Activated T-cell treated with anti-CD3 and anti-CD28 coated beads, Interleukin-2, amount 50 U/mL, for 1 hour (primary cell): ENCODE measurements at regions not wholly inside any gene's neighbourhood (a gene's known extent, or its start where the extent isn't known, plus 50 kb on each side); places are given as distances from the start of the nearest gene placed in this dataset.
A peak's percentile ranks its signal among the peaks of the same experiment; 100 is the strongest.

Experiments
- DNase-seq: peaks from one replicate; pipeline ENCODE4 v3.0.0-alpha.2; 2020

DNA sequence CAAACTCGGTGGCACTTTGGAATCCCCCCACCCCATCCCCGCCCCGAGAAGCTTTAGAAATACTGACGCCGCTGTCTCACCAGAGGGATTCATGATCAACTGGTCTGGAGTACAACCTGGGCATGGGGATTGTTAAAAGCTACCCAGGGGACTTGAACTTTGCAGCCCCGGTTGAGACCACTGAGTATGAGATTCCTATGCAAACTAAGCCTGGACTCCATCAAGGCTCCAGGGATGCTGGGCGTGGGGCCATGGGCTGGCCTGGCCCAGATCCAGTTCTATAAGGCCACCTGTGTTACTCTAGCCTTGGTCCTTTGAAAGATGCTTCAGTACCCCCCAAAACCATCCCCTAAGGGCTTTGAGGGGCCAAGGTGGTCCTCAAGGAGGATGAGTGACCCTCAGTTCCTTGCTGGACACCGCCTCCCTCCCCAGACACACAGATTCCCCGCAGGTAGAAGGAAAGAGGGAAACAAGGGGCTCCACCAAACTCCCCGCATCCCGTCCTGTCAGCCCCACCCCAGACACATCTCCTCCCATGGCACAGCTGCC lies 68.5 kb downstream of the MRPL36 start:
- no peak for DNase-seq

DNA sequence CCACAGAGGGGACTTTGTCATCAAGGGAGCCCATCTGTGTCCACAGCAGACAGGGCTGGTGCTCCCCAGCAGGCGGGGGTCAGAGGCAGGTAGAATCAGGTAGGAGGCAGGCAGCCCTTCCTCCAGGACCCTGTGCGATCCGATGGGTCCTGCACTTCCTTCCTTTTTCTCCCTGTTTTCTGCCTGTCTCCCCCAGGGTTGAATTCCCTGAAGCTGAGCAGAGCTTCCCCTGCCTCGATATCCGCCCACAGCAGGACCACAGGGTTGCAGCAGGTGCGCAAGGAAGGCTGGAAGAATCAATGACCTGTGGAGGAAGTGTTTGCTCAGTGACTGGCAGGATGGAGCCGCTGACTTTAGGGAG lies 69.2 kb downstream of the MRPL36 start:
- DNase-seq = no peak

DNA sequence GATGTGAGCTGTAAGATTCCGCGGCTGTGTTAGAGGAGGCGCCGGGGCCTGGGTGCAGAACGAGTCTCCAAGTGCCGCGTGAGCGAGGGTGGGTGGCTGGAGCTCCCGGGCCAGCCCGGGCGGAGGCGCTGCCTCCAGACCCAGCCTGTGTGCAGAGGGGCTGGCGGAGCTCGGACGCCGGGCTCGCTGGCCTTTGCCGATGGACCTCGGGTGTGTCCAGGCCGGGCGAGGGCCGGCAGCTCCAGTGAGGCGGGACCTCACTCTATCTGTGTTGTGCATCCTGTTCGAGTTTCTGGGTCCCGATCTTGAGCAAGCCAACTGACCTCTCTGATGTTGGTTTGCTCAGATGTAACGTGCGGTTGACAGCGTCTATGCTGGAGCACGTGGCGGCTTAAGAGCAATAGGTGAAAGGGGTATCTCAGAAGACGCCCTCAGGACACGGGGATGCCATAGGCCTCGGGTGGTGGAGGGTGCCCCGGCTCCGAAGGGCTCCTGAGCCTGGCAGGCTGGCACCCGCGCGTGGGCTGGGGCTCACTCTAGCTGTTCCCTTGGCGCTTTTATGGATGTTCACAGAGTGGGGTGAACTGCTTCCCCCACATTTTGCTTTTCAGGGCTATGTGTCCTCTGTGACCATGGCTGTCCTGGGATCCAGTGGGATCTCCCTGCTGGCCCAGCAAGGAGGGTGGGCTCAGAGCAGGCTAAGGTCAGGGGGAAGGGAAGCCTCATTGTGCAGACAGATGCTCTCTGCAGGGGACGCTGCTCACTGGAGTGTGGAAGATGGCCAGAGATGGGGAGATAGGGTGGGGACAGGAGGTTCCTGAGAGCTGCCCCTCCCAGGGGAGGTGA lies 69.8 kb downstream of the MRPL36 start:
- DNase-seq = no peak

GRCh38 chr5:1728846-1729245 lies 70.8 kb downstream of the MRPL36 start:
- DNase-seq = no peak

DNA sequence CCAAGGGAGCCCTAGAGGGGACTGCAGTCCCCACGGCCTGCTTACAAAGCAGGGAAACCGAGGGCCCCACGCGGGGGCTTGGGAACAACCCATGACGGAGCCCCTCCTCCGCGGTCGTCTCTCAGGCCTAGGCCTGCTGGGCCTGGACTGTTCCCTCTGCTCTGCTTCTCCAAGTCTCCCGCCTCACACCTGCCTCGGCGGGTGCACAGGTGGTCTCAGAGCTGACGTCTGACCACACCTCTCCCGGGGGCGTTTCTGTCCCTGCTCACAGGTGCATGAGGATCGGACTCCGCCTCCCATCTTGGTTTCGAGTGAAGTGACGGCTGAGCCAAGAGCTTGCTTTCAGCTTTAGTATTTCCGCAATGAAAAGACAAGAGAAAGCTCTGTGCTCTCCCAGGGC lies 72.1 kb downstream of the MRPL36 start:
- DNase-seq = no peak

DNA sequence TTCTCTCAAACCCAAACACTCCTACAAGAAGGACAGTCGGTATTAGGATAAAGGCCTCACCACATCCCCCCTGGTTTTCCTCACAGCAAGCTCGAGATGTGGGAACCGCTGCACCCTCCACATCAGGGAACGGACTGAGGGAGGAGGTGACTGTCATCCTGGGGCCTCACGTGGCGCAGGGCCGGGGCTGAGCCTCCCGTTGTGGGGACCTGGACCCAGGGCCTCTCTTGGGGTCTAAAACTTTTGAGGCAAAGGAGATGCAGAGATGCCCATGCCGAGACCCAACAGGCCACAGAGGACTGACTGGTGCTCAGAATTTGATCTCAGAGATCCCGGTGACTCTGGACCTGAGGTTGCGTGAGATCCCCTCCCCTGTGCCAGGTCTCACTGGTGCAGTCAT lies 72.7 kb downstream of the MRPL36 start:
- no peak for DNase-seq

DNA sequence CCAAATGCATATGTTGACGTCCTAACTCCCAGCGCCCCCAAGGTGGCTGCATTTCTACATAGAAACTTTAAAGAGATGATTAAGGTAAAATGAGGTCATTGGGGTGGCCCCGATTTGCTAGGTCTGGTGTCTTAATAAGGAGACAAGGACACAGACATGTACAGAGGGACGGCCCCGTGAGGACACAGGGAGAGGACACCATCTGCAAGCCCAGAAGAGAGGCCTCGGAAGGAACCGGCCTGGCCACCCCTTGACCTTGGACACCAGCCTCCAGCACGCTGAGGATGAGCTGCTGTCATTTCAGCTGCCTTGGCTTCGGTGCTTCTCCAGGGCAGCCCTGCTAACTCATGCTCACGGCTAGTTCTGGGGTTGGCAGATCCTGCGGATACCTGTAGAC lies 73.2 kb downstream of the MRPL36 start:
- no peak for DNase-seq

DNA sequence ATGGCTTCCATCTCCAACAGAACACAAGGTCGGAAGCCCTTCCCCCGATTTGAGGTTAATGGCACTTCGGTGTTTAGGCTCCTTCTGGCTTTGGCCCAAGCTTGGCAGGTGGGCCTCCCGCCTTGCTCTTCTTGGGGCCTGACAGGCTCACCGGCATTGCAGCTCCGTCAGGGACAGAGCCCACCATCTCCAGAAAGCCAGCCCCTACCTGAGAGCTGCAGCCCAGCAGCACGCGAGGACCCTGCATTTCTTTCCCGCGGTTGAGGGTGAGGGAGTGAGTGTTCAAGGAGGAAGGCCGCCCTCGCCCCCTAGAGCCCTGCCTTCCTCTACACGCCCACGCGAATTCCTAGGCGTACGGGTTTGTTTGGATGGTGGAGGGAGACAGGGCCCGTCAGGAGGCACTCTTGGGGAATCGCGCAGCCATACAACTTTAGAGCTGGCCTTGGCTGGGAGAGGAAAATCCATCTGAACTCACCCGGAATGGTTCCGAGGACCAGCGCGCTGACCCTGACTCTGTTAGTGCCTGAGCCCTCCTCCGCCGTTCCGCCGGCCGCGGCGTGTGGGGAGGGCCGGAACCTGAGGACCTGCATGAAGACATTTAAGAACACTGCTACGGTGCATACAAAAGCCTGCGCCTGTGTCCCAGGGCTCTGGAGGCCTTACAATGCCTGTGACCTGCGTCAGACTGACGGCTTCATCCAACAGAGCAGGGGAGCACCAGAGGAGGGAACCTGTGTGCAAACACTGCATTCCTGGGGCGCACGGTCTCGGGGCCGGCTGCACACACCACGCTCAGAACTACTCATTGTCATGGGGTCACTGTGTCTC lies 73.8 kb downstream of the MRPL36 start:
- DNase-seq = no peak

GRCh38 chr5:1724822-1725602 lies 74.6 kb downstream of the MRPL36 start:
- DNase-seq = no peak

DNA sequence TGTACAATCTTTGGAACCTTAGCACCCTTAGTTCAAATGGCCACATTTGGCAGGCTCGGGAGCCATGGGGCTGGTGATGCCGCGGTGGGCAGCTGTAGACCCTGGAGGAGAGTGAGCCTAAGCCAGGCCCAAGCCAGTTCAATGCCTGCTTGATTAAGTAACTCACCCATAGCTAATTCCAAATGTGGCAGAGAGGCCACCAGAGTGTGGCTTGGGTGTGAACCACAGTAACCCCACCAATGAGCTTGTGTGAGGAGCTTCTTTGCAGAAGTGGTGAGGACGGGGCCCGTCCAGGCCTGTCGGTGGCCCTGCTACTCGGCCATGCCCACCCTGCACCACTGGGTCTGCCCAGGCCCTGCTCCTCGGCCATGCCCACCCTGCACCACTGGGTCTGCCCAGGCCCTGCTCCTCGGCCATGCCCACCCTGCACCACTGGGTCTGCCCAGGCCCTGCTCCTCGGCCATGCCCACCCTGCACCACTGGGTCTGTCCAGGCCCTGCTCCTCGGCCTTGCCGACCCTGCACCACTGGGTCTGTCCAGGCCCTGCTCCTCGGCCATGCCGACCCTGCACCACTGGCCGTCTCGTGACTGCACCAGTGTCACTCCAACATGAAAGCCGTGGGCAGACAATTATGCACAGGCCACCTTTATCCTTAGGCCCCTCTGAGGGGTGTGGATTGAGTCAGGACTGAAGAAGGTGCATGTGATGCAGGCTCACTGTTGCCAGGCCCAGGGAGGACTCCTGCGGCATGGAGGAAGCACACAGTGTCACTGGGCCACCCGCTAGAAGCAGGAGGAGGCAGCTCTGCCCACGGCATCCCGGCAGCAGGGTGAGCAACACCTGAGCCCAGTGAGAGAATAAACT lies 75.4 kb downstream of the MRPL36 start:
- no peak for DNase-seq

GRCh38 chr5:1723476-1723875 lies 76.2 kb downstream of the MRPL36 start:
- DNase-seq = no peak

GRCh38 chr5:1722877-1723276 lies 76.8 kb downstream of the MRPL36 start:
- no peak for DNase-seq

GRCh38 chr5:1720396-1721110 lies 79.1 kb downstream of the MRPL36 start:
- DNase-seq = no peak

DNA sequence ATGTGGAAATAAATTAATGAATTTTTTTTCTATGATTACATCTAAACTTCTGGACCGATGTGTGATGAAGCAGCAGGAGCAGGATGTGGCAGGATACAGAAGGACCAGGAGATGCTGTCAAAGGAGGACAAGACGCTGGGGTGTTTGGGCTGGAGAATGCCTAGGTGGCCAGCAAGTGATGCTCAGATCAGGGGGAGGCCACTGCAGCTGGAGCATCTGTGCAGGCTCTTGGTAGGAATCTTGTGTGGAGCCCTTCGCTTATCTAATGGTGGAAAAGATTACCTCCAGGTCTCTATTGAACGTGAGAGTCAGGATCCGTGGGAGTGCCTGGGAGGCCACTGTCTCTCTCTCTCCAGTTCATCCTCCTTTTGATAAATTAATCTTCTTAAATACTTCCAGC lies 79.8 kb downstream of the MRPL36 start:
- DNase-seq = no peak

- DNase-seq = no peak
Observed at GRCh38 chr5:1718669-1719068, 81.0 kb downstream of the MRPL36 start.

DNA sequence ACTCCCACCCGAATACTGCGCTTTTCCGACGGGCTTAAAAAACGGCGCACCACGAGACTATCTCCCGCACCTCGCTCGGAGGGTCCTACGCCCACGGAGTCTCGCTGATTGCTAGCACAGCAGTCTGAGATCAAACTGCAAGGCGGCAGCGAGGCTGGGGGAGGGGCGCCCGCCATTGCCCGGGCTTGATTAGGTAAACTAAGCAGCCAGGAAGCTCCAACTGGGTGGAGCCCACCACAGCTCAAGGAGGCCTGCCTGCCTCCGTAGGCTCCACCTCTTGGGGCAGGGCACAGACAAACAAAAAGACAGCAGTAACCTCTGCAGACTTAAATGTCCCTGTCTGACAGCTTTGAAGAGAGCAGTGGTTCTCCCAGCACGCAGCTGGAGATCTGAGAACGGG lies 89.5 kb downstream of the MRPL36 start:
- peak; percentile 42 for DNase-seq

DNA sequence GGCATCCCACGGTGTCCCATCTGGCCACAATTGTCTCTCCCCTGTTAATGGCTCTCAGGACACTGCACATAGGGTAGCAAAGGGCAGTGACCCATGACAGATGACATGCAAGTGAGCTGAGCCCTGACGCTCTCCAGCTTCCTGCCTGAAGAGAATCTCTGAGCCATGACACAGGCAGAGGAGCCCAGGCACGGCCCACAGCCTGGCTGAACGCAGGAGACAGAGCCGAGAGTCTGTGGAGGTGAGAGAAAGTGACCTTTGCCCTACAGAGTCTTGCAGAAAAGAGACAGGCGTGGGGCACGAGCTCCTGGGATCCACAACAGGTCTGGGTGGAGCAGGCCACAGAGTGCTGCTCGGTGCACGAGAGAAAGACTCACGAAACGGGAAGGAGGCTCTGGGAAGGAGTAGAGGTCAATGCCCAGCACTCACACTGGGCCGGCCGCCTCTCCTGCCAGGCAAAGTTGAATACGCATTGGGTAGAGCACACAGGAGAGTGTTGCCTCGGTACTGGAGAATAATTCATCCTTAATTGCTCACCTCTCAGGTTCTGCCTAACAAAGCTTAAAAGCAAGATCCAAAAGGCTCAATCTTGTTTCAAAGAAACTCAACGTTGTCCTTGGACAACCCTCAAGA lies 90.3 kb downstream of the MRPL36 start:
- DNase-seq = no peak

DNA sequence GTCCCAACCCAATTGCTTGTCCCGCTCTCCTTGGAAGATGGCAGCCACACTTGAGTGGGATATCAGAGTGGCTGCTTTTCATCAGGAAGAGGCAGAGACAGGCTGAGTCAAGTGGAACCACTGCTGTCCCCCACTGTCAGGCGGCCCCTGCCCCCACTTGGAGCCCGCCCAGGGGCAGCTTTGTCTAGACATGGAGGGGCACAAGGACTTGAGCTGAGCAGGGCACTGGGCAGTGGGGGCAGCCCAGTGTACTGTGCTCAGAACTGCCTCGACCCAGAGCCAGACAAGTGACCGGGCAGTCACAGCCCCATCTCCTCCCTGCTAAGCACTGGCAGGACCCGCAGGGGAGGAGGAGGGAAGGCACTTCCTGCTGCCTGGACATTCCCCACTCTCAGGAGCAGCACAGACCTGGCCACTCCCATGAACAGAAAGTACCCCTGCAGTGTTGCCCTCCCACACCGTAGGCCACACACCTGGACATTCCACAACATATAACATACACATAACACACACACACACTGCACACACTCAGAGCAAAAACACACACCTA lies 91.0 kb downstream of the MRPL36 start:
- no peak for DNase-seq

- DNase-seq = no peak
Observed at GRCh38 chr5:1707467-1707866, 92.2 kb downstream of the MRPL36 start.

DNA sequence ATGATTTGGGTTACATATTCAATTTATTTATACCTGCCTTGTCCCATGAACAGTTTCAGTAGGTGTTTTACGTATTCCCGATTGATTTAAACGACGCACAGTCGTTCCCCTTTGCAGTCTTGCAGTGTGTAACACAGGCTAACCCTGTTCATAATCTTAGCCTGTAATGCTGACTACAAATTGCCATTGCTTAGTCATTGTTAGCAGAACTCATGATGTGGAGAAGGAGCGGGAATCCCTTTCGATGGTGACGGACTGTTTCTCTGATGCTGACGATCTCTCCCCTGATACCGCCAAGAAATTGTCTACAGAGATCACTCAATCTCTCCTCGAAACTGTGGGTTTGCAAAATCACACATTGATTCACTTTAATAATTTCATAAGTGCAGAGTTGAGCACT lies 93.2 kb downstream of the MRPL36 start:
- no peak for DNase-seq

DNA sequence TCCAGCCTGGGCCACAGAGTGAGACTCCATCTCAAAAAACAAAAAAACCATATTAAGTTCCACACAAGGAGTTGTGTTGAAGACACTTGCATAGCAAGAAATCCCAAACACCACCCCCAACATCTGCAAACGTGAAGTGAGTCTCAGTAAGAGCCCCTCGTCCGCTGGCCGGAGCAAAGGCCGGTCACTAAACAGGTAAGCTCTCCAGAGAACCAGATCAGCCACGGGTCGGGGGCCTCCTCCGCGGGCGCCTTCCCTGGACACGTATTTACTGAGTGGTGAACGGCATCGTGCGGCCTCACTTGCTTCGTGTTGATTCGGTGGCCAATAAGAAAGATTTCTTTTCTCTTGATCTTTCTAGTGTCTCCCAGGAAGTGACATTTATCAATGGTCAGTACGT lies 93.6 kb downstream of the MRPL36 start:
- DNase-seq = no peak
